GM19043 (cell line): ENCODE measurements at regions not wholly inside any gene's neighbourhood (a gene's known extent, or its start where the extent isn't known, plus 50 kb on each side); places are given as distances from the start of the nearest gene placed in this dataset.

Experiments used
- ATAC-seq: cut with Tn5 transposase; IDR thresholded peaks from one replicate; pipeline ENCODE4 v1.9.1; 2021; ENCODE audit warnings: low read depth; ENCODE audit not compliant: unreplicated experiment

- no peak for ATAC-seq
Observed at GRCh38 chr11:98798333-98798732, 222.4 kb upstream of the CNTN5 start.

DNA sequence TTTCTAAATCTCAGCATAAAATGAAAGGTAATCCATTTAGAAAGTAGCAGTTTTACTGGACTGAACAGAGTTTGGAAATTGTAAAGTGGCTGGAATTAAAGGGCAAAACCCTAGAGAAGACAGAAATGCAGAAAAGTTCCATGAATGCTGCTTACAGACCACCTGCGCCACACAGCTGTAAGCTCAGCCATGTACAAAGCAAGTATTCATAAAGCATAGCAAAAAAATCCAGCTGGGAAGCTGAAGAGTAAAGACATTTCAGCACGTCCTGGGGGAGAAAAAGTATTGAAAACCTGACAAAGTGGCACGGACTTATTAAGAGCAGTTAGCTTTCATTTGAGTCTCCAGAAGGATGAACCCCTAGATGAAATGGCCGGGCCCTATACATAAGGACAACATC is 220.1 kb upstream of the CNTN5 start:
- no peak for ATAC-seq

- no peak for ATAC-seq
Observed at GRCh38 chr11:98828986-98829708, 191.6 kb upstream of the CNTN5 start.

DNA sequence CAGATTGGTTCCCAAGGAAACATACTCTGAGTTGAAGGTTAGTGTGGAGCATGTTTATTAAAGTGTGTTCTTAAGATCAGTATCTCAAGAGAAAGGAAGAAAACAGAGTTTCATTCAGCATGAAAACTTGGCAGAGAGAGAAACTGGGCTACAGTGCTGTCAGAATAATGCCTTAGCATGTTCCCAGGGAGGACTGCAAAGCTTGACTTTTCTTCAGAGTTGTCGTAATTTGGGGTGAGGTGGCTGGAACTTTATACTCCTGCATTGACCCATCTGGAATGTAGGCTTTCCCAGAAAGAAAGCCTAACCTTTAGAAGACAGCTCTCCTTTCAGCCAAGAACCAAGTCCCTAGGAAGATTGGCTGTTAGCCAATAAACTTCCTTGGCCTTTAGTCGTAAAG is 190.8 kb upstream of the CNTN5 start:
- no peak for ATAC-seq

DNA sequence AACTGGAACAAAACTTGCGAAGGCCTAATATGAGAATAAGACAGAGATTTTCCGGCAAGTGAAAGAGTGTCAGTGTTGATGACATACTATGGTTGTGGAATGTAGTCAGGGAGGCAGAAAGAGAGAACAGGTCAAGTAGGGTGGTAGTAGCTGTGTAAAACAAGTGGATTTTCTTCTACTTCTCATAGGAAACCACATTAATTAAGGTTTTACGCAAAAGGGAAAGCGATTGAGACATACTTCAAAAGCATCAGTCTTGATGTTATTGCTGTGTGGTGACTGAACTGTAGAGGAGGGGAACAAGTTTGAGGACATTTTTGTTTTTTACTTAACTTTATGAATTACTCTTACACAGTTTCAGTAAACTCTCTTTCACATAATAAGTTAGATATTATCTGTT is 186.0 kb upstream of the CNTN5 start:
- ATAC-seq: no peak

DNA sequence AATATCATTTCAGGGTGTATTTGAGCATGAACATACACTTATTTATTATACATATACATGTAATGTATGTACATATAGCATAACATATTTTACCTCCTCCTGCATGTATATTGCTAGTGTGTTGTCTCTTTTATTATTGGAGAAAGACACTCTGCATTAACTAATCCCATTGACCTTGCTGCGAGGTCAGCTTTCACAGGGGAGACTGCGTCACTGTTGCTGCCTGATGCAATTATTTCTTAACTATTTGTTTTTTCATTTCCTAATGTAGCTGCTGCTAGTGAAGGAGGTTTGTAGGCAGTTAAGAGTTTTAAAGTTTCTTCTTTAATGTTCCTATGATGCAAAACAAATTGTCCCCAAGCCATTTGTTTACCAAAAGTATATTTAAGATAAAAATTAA is 185.4 kb upstream of the CNTN5 start:
- no peak for ATAC-seq

DNA sequence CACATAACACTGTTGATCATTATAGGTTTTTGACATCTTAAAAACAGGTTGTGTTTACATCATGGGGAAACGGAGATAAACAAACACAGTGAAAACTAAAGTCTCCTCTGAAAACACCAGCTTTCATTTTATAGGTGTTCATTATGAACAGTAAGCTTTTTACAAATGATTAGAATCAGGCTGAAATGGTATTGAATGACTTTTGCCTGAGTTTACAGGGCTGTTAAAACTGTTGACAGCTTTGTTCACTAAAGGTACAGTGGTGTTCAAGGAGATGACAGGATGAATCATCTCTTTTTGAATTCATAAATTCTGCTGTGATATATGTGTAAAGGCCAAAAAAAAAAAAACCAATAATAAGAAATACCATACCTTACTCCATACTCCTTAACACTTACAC is 184.6 kb upstream of the CNTN5 start:
- ATAC-seq: no peak

- ATAC-seq: no peak
Observed at GRCh38 chr11:98842187-98842586, 178.6 kb upstream of the CNTN5 start.

- no peak for ATAC-seq
Observed at GRCh38 chr11:98862169-98862568, 158.6 kb upstream of the CNTN5 start.

DNA sequence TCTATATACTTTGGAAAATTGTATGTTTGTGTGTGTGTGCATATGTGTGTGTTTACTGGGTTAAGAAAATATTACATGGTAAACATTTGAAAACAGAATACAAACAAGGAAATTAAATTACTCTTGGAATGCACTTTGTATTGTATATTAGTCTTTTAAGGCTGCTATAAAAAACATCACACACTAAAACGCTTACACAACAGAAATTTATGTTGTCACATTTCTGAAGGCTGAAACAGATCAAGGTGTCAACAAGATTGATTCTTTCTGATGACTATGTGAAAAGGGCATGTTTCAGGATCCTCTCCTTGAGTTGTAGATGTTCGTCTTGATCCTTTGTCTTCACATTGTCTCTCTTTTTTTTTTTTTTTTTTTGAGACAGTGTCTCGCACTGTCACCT is 149.1 kb upstream of the CNTN5 start:
- no peak for ATAC-seq

DNA sequence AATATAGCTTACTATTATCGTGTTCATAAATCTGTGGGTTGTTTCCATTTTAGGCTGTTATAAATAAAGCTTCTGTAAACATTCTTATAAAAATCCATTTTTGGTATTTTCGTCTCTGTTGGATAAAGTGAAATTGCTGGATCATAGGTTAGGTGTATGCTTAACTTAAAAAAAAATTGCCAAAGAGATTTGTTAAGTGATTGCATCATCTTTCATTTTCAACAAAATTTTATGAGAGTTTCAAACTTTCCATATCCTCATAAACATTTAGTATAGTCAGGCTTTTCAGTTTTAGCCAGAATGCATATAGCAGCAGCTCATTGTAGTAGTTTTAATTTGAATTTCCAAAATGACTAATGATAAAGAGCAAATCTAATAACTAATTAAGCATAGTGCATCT is 146.7 kb upstream of the CNTN5 start:
- no peak for ATAC-seq

GRCh38 chr11:98895936-98896335 is 124.8 kb upstream of the CNTN5 start:
- no peak for ATAC-seq

DNA sequence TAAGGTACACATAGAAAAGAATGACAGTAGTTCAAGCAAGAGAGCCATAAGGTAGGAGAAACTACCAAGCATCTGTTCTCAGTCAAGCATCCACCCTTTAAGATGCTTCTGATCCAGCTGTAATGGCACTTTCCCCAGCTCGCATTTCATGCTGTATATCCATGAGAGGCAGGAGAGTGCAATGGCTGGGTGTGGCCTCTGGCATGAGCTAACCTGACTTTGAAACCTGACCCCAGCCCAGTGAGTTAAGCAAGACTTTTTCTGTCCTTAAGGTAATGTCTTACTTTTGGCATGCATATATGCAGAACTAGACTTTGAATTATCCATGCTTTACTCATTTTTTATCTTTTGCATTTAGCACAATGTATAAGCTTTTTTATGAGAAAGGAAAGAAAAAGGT is 79.8 kb upstream of the CNTN5 start:
- ATAC-seq: no peak

DNA sequence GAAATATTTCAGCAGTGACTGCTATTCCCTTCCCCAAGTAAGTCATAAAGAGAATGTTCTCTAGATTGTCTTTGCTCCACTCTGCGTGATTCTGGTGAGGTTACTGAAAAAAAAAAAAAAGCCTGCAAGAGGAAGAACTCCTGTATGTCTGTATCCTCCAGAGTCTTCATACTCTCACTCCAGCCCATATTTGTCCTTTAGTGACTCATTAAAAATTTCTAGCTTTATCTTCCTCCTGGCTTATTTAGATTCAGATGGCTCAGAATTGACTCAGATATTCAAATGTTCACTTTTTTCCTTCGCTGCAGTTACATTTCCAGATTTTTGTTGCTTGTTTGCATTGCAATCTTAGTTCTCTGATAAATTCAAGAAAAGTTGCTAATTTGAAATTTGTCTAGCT is 76.3 kb upstream of the CNTN5 start:
- ATAC-seq: no peak

DNA sequence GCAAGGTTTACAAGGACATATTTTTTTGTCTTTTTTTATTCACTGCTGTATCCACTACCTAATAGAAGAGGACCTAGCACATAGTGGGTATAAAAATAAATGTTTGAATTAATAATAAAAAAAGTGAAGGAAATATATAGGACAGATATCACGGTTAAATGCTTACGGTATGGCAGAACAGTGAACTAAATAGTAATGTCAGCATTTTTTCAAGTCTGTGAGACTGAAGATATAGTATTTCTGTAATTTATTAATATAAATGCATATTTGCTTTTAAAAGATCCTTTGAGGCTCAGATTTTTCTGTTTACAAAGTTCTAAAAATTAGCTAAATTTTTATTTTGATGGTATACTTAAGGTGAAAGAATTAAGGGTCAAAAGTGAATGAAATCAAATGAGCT is 68.6 kb upstream of the CNTN5 start:
- no peak for ATAC-seq

DNA sequence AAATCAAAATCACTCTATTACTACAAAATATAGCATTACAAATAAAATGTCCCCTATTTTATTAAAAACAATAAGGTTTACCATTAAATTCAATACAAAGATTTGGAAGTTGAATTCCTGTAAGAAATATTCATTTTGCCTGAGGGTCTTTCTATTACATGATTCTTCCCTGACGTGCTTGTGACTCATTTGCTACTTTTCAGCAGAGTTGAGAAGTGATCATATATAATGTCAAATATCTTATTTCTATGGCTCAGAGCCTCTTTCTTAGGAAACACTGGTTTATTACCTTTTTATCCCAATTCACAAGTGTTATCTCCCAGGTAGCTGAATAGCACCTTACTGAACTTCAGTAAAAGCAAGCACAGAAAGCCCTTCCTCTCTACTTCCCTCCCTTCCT is 65.2 kb upstream of the CNTN5 start:
- no peak for ATAC-seq

- no peak for ATAC-seq
Observed at GRCh38 chr11:98964146-98964545, 56.6 kb upstream of the CNTN5 start.

DNA sequence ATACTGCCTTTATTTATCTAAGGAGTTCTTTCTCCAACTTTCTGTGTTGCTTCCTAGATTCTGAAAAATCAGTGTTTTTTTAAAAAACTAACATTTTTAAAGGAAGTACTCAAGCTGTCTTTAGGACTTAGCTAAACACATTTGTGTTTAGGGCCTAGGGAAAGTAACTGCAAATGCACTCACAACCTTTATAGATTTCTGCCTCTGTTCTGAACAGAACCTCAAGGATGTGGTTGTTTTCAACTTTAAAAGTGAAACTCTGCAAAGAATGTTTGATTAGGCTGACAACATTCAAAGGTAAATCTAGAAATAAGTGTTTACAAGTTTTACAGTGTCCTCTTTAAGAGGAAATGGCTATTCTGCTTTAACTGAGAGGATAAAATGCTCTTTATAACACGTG is 55.4 kb upstream of the CNTN5 start:
- ATAC-seq: no peak

GRCh38 chr11:98965775-98966174 is 55.0 kb upstream of the CNTN5 start:
- no peak for ATAC-seq

GRCh38 chr11:98967005-98967404 is 53.7 kb upstream of the CNTN5 start:
- ATAC-seq: no peak
